ENCODE measurements at regions not wholly inside any gene's neighbourhood (a gene's known extent, or its start where the extent isn't known, plus 50 kb on each side); places are given as distances from the start of the nearest gene placed in this dataset.

- H3K27me3 ChIP-seq (ENCODE audit: insufficient read depth, low read length) = no peaks in the 10 kb centered on the region; the same call in 1 of the 2 replicates
- H3K27ac ChIP-seq (ENCODE audit: low read depth, low read length) = no peak overlapping the region
- ATAC-seq = peak; percentile 72
- no peaks in the 10 kb centered on the region for H3K79me2 ChIP-seq (ENCODE audit: insufficient read depth, low read length)
- H3K9me3 ChIP-seq (ENCODE audit: control insufficient read depth in 1 of 2, insufficient read depth in 1 of 2, low read depth in 1 of 2, low read length in 2 of 2) = no peaks in the 10 kb centered on the region
- no peak overlapping the region for H3K4me2 ChIP-seq (ENCODE audit: low read length)
- peak; percentile 19 for DNase-seq (ENCODE audit: low read depth, low spot score)
- ChIA-PET CTCF (no interaction called here), RAD21 (ENCODE audit: low non-redundant PET in 1 of 2, low total read pairs in 2 of 2, uncharacterized antibody in 2 of 2, unreplicated experiment in 2 of 2) (no interaction called here), POLR2A (no interaction called here)
- no peaks in the 10 kb centered on the region for H3K36me3 ChIP-seq (ENCODE audit: control insufficient read depth in 1 of 2, insufficient read depth in 2 of 2, low read length in 2 of 2)
- BruUV-seq (replicated peaks) = no TSS peak
- no peak overlapping the region for H3K9ac ChIP-seq (ENCODE audit: low read length)
- TF ChIP-seq SP1 (IDR thresholded peaks at IDR 0.05; ENCODE audit: low read depth) = 0 out of 2 replicates have a peak, but pooled peaks have one; percentile 16
- TF ChIP-seq ELF1 (IDR thresholded peaks at IDR 0.05; ENCODE audit: borderline replicate concordance, low read depth) = no peak
- peak; percentile 13; the same call in 1 of the 2 replicates for TF ChIP-seq JUND (IDR thresholded peaks at IDR 0.05)
- H2AFZ ChIP-seq (ENCODE audit: low read depth, low read length, poor library complexity, severe bottlenecking) = no peak overlapping the region
- intact Hi-C loops (cut with micrococcal nuclease) = no loop called here
- H4K20me1 ChIP-seq (ENCODE audit: insufficient read depth) = no peaks in the 10 kb centered on the region
- H3K9me2 ChIP-seq (ENCODE audit: insufficient read depth) = no peaks in the 10 kb centered on the region
- no peak overlapping the region for H3K4me3 ChIP-seq (replicated peaks in 1 of 2; ENCODE audit: low read depth in 1 of 2, low read length in 2 of 2)
- H3K4me1 ChIP-seq (ENCODE audit: control insufficient read depth in 1 of 2, insufficient read depth in 2 of 2, low read length in 2 of 2) = no peaks in the 10 kb centered on the region
Observed at GRCh38 chr4:189177130-189177529, 763.5 kb upstream of the FRG1 start.

- Histone ChIP-seq H3K9ac (ENCODE audit: low read length) (no peak overlapping the region), H2AFZ (ENCODE audit: low read depth, low read length, poor library complexity, severe bottlenecking) (no peak overlapping the region), H4K20me1 (ENCODE audit: insufficient read depth) (no peaks in the 10 kb centered on the region), H3K9me2 (ENCODE audit: insufficient read depth) (no peaks in the 10 kb centered on the region), H3K9me3 (ENCODE audit: control insufficient read depth in 1 of 2, insufficient read depth in 1 of 2, low read depth in 1 of 2, low read length in 2 of 2) (no peaks in the 10 kb centered on the region), H3K4me2 (ENCODE audit: low read length) (no peak overlapping the region), H3K27me3 (ENCODE audit: insufficient read depth, low read length) (no peaks in the 10 kb centered on the region), H3K4me3 (replicated peaks in 1 of 2; ENCODE audit: low read depth in 1 of 2, low read length in 2 of 2) (no peak overlapping the region), H3K4me1 (ENCODE audit: control insufficient read depth in 1 of 2, insufficient read depth in 2 of 2, low read length in 2 of 2) (no peaks in the 10 kb centered on the region), H3K79me2 (ENCODE audit: insufficient read depth, low read length) (no peaks in the 10 kb centered on the region), H3K36me3 (ENCODE audit: control insufficient read depth in 1 of 2, insufficient read depth in 2 of 2, low read length in 2 of 2) (no peaks in the 10 kb centered on the region), H3K27ac (ENCODE audit: low read depth, low read length) (no peak overlapping the region)
- CTCF ChIA-PET = no interaction called here
- RAD21 ChIA-PET (ENCODE audit: low non-redundant PET in 1 of 2, low total read pairs in 2 of 2, uncharacterized antibody in 2 of 2, unreplicated experiment in 2 of 2) = no interaction called here
- no TSS peak for BruUV-seq (replicated peaks)
- no peak for DNase-seq (ENCODE audit: low read depth, low spot score)
- intact Hi-C loops (cut with micrococcal nuclease) = no loop called here
- ATAC-seq = no peak
- POLR2A ChIA-PET = no interaction called here
- no peak for TF ChIP-seq JUND (IDR thresholded peaks at IDR 0.05)
- TF ChIP-seq ATF3 (IDR thresholded peaks at IDR 0.05) = no peak
- no peak for TF ChIP-seq CBX3 (IDR thresholded peaks at IDR 0.05; ENCODE audit: low read depth)
- no peak for TF ChIP-seq POLR2AphosphoS5 (IDR thresholded peaks at IDR 0.05; ENCODE audit: low read depth, low read length)
- TF ChIP-seq CTCF (IDR thresholded peaks at IDR 0.05 in 2 of 3, conservative IDR thresholded peaks at IDR 0.05 in 1 of 3; ENCODE audit: borderline replicate concordance in 1 of 3, insufficient read depth in 1 of 3, low read depth in 2 of 3, low read length in 2 of 3) = no peak
- no peak for TF ChIP-seq ZNF274 (IDR thresholded peaks at IDR 0.05; ENCODE audit: low read depth, low read length)
- TF ChIP-seq RAD21 (IDR thresholded peaks at IDR 0.05; ENCODE audit: low read depth) = no peak
- TF ChIP-seq POLR2A (IDR thresholded peaks at IDR 0.05; ENCODE audit: borderline replicate concordance, extremely low read depth, insufficient read depth, insufficient read length) = no peak
- no peak for TF ChIP-seq EZH2 (IDR thresholded peaks at IDR 0.05)
- TF ChIP-seq MAX (IDR thresholded peaks at IDR 0.05) = no peak
- no peak for TF ChIP-seq CEBPB (IDR thresholded peaks at IDR 0.05; ENCODE audit: low read depth)
- no peak for TF ChIP-seq FOSL1 (IDR thresholded peaks at IDR 0.05; ENCODE audit: low read depth)
- TF ChIP-seq EGR1 (IDR thresholded peaks at IDR 0.05; ENCODE audit: low read depth) = no peak
- TF ChIP-seq SIN3A (IDR thresholded peaks at IDR 0.05; ENCODE audit: low read depth) = no peak
- no peak for TF ChIP-seq REST (IDR thresholded peaks at IDR 0.05; ENCODE audit: low read depth)
Observed at GRCh38 chr4:189178125-189178746, 762.4 kb upstream of the FRG1 start.
